ENCODE measurements at regions not wholly inside any gene's neighbourhood (a gene's known extent, or its start where the extent isn't known, plus 50 kb on each side); places are given as distances from the start of the nearest gene placed in this dataset.

DNA sequence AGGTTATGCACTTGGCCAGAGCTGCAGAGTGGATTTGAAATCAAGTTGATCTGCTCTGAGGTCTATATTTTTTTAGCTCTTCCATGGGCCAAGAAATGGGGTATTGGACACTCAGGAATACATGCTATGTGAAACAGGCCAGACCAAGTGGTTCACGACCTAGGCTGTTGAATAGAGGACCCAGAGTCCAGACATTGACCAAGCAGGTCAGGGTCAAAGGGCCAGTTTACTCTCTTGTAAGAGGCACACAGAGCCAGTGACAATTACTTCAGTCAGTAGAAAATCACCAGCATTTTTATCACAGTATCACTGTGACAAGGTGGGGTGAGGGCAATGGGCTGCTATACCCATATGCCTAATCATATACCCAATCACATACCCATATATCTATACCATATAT lies 320.6 kb upstream of the RORA start:
- TF ChIP-seq CTCF (IDR thresholded peaks at IDR 0.05) (no peak), POLR2A (IDR thresholded peaks at IDR 0.05) (no peak)
